ENCODE measurements at regions not wholly inside any gene's neighbourhood (a gene's known extent, or its start where the extent isn't known, plus 50 kb on each side); places are given as distances from the start of the nearest gene placed in this dataset.

DNA sequence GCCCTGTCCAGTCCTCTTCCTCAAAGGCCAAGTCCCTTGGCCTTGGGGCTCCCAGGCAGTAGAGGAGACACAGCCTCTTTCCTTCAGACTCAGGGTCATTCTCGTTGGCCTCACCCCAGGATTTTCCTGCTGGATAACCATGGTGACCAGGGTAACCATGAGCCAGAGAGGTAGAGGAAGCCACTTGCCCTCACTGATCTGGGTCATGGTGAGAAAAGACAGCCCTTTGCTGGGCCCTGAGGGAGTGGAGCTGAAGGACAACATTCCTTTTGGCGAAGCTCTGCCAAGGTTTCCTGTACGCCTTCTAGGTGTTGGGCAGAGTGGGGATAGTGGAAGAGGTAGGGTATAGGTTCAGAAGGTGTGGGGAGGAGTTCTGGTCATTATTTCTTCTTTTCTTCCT is 53.1 kb upstream of the WNT4 start:
- Mint-ChIP-seq H3K9me3 (no peaks in the 10 kb centered on the region), H3K36me3 (ENCODE audit: insufficient read depth) (no peaks in the 10 kb centered on the region), H3K4me1 (ENCODE audit: low read depth) (no peaks in the 10 kb centered on the region), H3K27me3 (ENCODE audit: low read depth) (peaks cover 27% of the 10 kb centered on the region), H3K4me3 (no peak overlapping the region)
- no peak for DNase-seq
- ATAC-seq, result no peak

GRCh38 chr1:22196641-22197040 is 53.7 kb upstream of the WNT4 start:
- Mint-ChIP-seq H3K36me3 (ENCODE audit: insufficient read depth) (no peaks in the 10 kb centered on the region), H3K4me3 (no peak overlapping the region), H3K27me3 (ENCODE audit: low read depth) (peaks cover 27% of the 10 kb centered on the region), H3K9me3 (no peaks in the 10 kb centered on the region), H3K4me1 (ENCODE audit: low read depth) (no peaks in the 10 kb centered on the region)
- ATAC-seq (no peak), DNase-seq (no peak)

DNA sequence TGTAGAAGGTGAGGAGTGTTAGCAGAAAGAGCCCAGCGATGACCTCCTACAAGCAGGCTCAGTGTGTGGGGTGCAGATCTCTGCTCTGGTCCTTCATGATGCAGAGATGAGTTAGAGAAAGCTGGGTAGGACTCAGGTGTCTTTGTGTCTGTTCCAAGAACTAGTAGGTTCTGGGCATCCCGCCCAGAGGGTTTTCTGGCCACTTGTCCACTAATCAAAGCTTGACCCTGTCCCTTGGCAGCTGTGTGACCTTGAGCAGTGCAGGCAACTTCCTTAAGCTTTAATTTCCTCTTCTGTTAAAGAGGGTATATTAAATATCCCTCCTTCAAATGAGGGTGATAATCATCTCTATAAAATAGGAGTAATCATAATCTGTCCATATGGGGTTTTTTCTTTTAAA is 54.7 kb upstream of the WNT4 start:
- Mint-ChIP-seq H3K27me3 (ENCODE audit: low read depth) (peaks cover 27% of the 10 kb centered on the region), H3K4me3 (no peak overlapping the region)

GRCh38 chr1:22201023-22201422 is 58.1 kb upstream of the WNT4 start:
- Mint-ChIP-seq H3K4me1 (ENCODE audit: low read depth) (no peaks in the 10 kb centered on the region), H3K27me3 (ENCODE audit: low read depth) (peaks cover 38% of the 10 kb centered on the region), H3K36me3 (ENCODE audit: insufficient read depth) (no peaks in the 10 kb centered on the region), H3K9me3 (no peaks in the 10 kb centered on the region), H3K4me3 (no peak overlapping the region)
- ATAC-seq, result no peak
- no peak for DNase-seq

More for the DNA sequence above, 54.7 kb upstream of the WNT4 start:
- ATAC-seq, result no peak
- H3K4me1 Mint-ChIP-seq (ENCODE audit: low read depth), result no peaks in the 10 kb centered on the region
- DNase-seq, result no peak
- no peaks in the 10 kb centered on the region for H3K36me3 Mint-ChIP-seq (ENCODE audit: insufficient read depth)
- no peaks in the 10 kb centered on the region for H3K9me3 Mint-ChIP-seq

- ATAC-seq (no peak), DNase-seq (no peak)
- H3K27me3 Mint-ChIP-seq (ENCODE audit: low read depth), result peaks cover 47% of the 10 kb centered on the region
- no peaks in the 10 kb centered on the region for H3K9me3 Mint-ChIP-seq
- no peaks in the 10 kb centered on the region for H3K36me3 Mint-ChIP-seq (ENCODE audit: insufficient read depth)
- H3K4me3 Mint-ChIP-seq, result no peak overlapping the region
- no peaks in the 10 kb centered on the region for H3K4me1 Mint-ChIP-seq (ENCODE audit: low read depth)
Measured at GRCh38 chr1:22203335-22203734, 60.4 kb upstream of the WNT4 start.

DNA sequence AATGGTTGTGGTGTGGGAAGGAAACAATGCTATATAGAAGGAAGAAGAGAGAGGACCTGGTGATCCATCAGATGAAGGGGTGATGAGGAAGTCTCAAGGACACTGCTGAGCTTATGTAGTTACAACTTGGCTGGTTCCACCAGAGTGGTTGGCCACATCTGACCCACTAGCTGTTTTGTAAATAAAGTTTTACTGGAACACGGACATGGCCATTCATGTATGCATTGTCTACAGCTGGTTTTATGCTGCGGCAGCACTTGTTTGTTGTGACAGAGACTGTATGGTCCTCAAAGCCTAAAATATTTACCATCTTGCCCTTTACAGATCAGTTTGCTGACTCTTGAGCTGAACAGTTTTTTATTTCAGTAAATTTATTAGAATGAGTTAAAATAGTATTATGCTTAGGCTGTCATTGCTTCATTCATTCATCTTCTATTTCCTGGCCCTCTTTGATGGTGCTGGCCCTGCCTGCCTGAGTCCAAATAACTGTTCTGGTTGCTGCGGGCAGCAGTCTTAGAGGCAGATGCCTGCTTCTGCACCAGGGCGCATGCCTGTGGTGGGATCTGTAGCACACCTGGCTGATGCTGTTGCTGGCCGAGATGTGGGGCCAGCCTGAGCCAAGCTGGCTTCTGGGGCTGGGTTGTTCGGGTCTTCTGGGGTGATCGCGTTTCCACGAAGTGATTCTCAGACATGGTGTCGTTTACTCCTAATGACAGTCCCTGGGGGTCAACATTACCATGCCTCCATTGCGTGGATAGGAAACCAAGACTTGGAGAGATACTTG is 61.4 kb upstream of the WNT4 start:
- H3K4me3 Mint-ChIP-seq, result no peak overlapping the region
- no peaks in the 10 kb centered on the region for H3K9me3 Mint-ChIP-seq
- no peaks in the 10 kb centered on the region for H3K4me1 Mint-ChIP-seq (ENCODE audit: low read depth)
- DNase-seq (no peak), ATAC-seq (no peak)
- H3K27me3 Mint-ChIP-seq (ENCODE audit: low read depth), result peaks cover 48% of the 10 kb centered on the region
- H3K36me3 Mint-ChIP-seq (ENCODE audit: insufficient read depth), result no peaks in the 10 kb centered on the region

- no peak overlapping the region for H3K4me3 Mint-ChIP-seq
- DNase-seq (no peak), ATAC-seq (no peak)
- H3K27me3 Mint-ChIP-seq (ENCODE audit: low read depth), result peaks cover 54% of the 10 kb centered on the region
- H3K36me3 Mint-ChIP-seq (ENCODE audit: insufficient read depth), result no peaks in the 10 kb centered on the region
- no peaks in the 10 kb centered on the region for H3K4me1 Mint-ChIP-seq (ENCODE audit: low read depth)
- H3K9me3 Mint-ChIP-seq, result no peaks in the 10 kb centered on the region
Measured at GRCh38 chr1:22204989-22205913, 62.4 kb upstream of the WNT4 start.

GRCh38 chr1:22206551-22207125 is 63.7 kb upstream of the WNT4 start:
- no peaks in the 10 kb centered on the region for H3K9me3 Mint-ChIP-seq
- ATAC-seq (no peak), DNase-seq (no peak)
- H3K4me1 Mint-ChIP-seq (ENCODE audit: low read depth), result no peaks in the 10 kb centered on the region
- H3K4me3 Mint-ChIP-seq, result no peak overlapping the region
- peaks cover 62% of the 10 kb centered on the region for H3K27me3 Mint-ChIP-seq (ENCODE audit: low read depth)
- H3K36me3 Mint-ChIP-seq (ENCODE audit: insufficient read depth), result no peaks in the 10 kb centered on the region

DNA sequence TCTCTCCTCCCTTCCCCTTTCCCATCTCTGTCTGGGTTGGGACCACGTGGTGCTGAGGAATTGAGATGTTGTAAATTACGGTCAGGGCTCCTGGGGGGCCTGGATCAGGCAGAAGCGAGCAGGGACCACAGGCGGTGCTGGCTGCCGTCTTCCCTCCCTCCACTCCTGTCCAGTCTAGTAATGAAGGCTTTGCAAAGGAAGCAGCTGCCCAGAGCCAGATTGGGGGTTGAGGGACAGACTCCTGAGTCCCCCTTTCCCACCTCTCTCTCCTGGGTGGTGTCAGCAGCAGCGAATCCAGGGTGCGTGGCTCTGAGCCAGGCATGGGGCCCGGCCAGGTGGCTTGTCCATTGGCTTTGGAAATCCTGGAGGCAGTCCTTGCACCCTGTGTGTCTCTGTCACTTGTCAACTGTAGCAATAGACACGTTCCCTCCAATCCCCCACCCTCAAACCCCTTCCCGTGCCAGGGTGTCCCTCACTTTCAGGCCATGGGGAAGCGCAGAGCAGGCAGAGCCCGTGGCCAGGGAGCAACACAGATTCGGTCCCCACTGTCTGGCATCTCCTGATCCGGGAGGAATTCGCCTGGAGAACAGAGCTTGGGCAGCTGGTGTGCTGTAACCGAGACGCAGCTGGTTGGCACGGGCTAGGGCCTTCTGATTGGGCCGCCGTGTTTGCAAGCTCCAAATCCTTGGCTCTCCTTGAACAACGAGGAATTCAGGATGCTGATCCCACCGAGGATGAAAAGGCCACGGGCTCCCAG is 64.8 kb upstream of the WNT4 start:
- peaks cover 71% of the 10 kb centered on the region for H3K27me3 Mint-ChIP-seq (ENCODE audit: low read depth)

GRCh38 chr1:22208268-22208972 is 65.5 kb upstream of the WNT4 start:
- DNase-seq (no peak), ATAC-seq (no peak)
- no peaks in the 10 kb centered on the region for H3K9me3 Mint-ChIP-seq
- H3K27me3 Mint-ChIP-seq (ENCODE audit: low read depth), result peaks cover 78% of the 10 kb centered on the region
- no peaks in the 10 kb centered on the region for H3K4me1 Mint-ChIP-seq (ENCODE audit: low read depth)
- H3K4me3 Mint-ChIP-seq, result no peak overlapping the region
- H3K36me3 Mint-ChIP-seq (ENCODE audit: insufficient read depth), result no peaks in the 10 kb centered on the region

More for the DNA sequence above, 64.8 kb upstream of the WNT4 start:
- Mint-ChIP-seq H3K9me3 (no peaks in the 10 kb centered on the region), H3K4me3 (no peak overlapping the region), H3K4me1 (ENCODE audit: low read depth) (no peaks in the 10 kb centered on the region), H3K36me3 (ENCODE audit: insufficient read depth) (no peaks in the 10 kb centered on the region)
- ATAC-seq, result no peak
- DNase-seq, result no peak

GRCh38 chr1:22208973-22209378 is 66.1 kb upstream of the WNT4 start:
- no peaks in the 10 kb centered on the region for H3K9me3 Mint-ChIP-seq
- no peak overlapping the region for H3K4me3 Mint-ChIP-seq
- peaks cover 73% of the 10 kb centered on the region for H3K27me3 Mint-ChIP-seq (ENCODE audit: low read depth)
- DNase-seq (no peak), ATAC-seq (no peak)
- no peaks in the 10 kb centered on the region for H3K36me3 Mint-ChIP-seq (ENCODE audit: insufficient read depth)
- no peaks in the 10 kb centered on the region for H3K4me1 Mint-ChIP-seq (ENCODE audit: low read depth)

- no peak for ATAC-seq
- Mint-ChIP-seq H3K4me1 (ENCODE audit: low read depth) (no peaks in the 10 kb centered on the region), H3K36me3 (ENCODE audit: insufficient read depth) (no peaks in the 10 kb centered on the region), H3K9me3 (no peaks in the 10 kb centered on the region), H3K4me3 (no peak overlapping the region), H3K27me3 (ENCODE audit: low read depth) (peaks cover 74% of the 10 kb centered on the region)
- no peak for DNase-seq
Measured at GRCh38 chr1:22210176-22210575, 67.3 kb upstream of the WNT4 start.

DNA sequence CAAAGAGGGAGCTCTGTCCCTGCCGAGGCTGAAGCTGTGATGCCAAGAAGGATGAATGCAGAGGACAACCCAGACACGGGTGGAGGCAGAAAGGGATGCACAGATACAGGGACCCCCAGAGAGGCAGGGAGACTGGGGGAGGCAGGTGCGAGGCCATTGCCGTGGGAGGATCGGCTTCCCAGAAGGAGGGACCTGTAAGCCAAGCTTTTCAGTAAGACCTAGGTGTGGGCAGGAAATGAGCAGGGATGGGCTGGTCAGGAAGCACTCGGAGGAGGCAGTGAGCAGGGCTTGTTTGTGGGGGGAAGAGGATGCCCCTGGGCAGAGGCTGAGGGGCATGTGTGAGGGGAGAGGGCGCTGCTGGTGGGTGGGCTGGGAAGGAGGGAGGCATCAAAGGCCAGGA is 67.7 kb upstream of the WNT4 start:
- H3K36me3 Mint-ChIP-seq (ENCODE audit: insufficient read depth), result no peaks in the 10 kb centered on the region
- H3K27me3 Mint-ChIP-seq (ENCODE audit: low read depth), result peaks cover 70% of the 10 kb centered on the region

More for the DNA sequence above, 67.7 kb upstream of the WNT4 start:
- no peaks in the 10 kb centered on the region for H3K4me1 Mint-ChIP-seq (ENCODE audit: low read depth)
- no peaks in the 10 kb centered on the region for H3K9me3 Mint-ChIP-seq
- DNase-seq (no peak), ATAC-seq (no peak)
- H3K4me3 Mint-ChIP-seq, result no peak overlapping the region
